ENCODE measurements at regions not wholly inside any gene's neighbourhood (a gene's known extent, or its start where the extent isn't known, plus 50 kb on each side); places are given as distances from the start of the nearest gene placed in this dataset.

- Histone ChIP-seq H3K36me3 (no peaks in the 10 kb centered on the region), H3K4me3 (no peak overlapping the region), H3K27ac (no peak overlapping the region), H3K27me3 (no peaks in the 10 kb centered on the region), H3K9me3 (no peaks in the 10 kb centered on the region), H3K4me1 (peaks cover 0 to 4% (median 0%) of the 10 kb centered on the region in 3 donors)
- WGBS, 2 donors (ENCODE audit: low coverage in 1 of 2): 65 to 89% methylated on average over 2 to 4 of the region's 4 CpGs
- ATAC-seq: no peak
- no peak for TF ChIP-seq EP300 (IDR thresholded peaks at IDR 0.05)
- no peak for TF ChIP-seq CTCF (IDR thresholded peaks at IDR 0.05)
- no peak for TF ChIP-seq POLR2AphosphoS5 (IDR thresholded peaks at IDR 0.05)
- no peak for TF ChIP-seq POLR2A (IDR thresholded peaks at IDR 0.05)
These were observed 338.3 kb upstream of the AUTS2 start for GRCh38 chr7:69260023-69260422.

GRCh38 chr7:69263550-69263949 is 334.7 kb upstream of the AUTS2 start:
- H3K36me3 ChIP-seq: no peaks in the 10 kb centered on the region
- H3K4me3 ChIP-seq: no peak overlapping the region
- no peaks in the 10 kb centered on the region for H3K9me3 ChIP-seq
- H3K4me1 ChIP-seq: peaks cover 0 to 4% (median 0%) of the 10 kb centered on the region in 3 donors
- no peak overlapping the region for H3K27ac ChIP-seq
- TF ChIP-seq POLR2AphosphoS5 (IDR thresholded peaks at IDR 0.05) (no peak), POLR2A (IDR thresholded peaks at IDR 0.05) (no peak), EP300 (IDR thresholded peaks at IDR 0.05) (no peak), CTCF (IDR thresholded peaks at IDR 0.05) (no peak)
- no peaks in the 10 kb centered on the region for H3K27me3 ChIP-seq
- no peak for ATAC-seq

GRCh38 chr7:69269806-69270205 is 328.5 kb upstream of the AUTS2 start:
- Histone ChIP-seq H3K36me3 (no peaks in the 10 kb centered on the region), H3K27ac (no peak overlapping the region), H3K9me3 (no peaks in the 10 kb centered on the region), H3K27me3 (no peaks in the 10 kb centered on the region), H3K4me1 (no peaks in the 10 kb centered on the region), H3K4me3 (no peak overlapping the region)
- no peak for TF ChIP-seq POLR2AphosphoS5 (IDR thresholded peaks at IDR 0.05)
- TF ChIP-seq POLR2A (IDR thresholded peaks at IDR 0.05): no peak
- TF ChIP-seq CTCF (IDR thresholded peaks at IDR 0.05): no peak
- TF ChIP-seq EP300 (IDR thresholded peaks at IDR 0.05): no peak
- 17 to 48% methylated on average over 4 of the region's 4 CpGs for WGBS, 2 donors (ENCODE audit: low coverage in 1 of 2)
- ATAC-seq: no peak

GRCh38 chr7:69272101-69272500 is 326.2 kb upstream of the AUTS2 start:
- no peaks in the 10 kb centered on the region for H3K36me3 ChIP-seq
- H3K4me1 ChIP-seq: no peaks in the 10 kb centered on the region
- H3K4me3 ChIP-seq: no peak overlapping the region
- no peak for ATAC-seq
- no peaks in the 10 kb centered on the region for H3K9me3 ChIP-seq
- WGBS, 2 donors (ENCODE audit: low coverage in 1 of 2): 50% methylated on average over 1 of the region's 1 CpG; no CpG with 5 or more reads in 1 of the 2 donors
- H3K27ac ChIP-seq: no peak overlapping the region
- H3K27me3 ChIP-seq: no peaks in the 10 kb centered on the region
- TF ChIP-seq EP300 (IDR thresholded peaks at IDR 0.05) (no peak), CTCF (IDR thresholded peaks at IDR 0.05) (no peak), POLR2AphosphoS5 (IDR thresholded peaks at IDR 0.05) (no peak)

GRCh38 chr7:69276011-69276729 is 322.1 kb upstream of the AUTS2 start:
- peak; percentile 19 for ATAC-seq
- H3K27ac ChIP-seq: no peak overlapping the region

More at GRCh38 chr7:69276011-69276729, 322.1 kb upstream of the AUTS2 start:
- 20 to 53% methylated on average over 1 to 3 of the region's 3 CpGs for WGBS, 2 donors (ENCODE audit: low coverage in 1 of 2)
- no peaks in the 10 kb centered on the region for H3K27me3 ChIP-seq
- TF ChIP-seq CTCF (IDR thresholded peaks at IDR 0.05): no peak
- TF ChIP-seq EP300 (IDR thresholded peaks at IDR 0.05): no peak
- TF ChIP-seq POLR2A (IDR thresholded peaks at IDR 0.05): no peak
- no peak for TF ChIP-seq POLR2AphosphoS5 (IDR thresholded peaks at IDR 0.05)
- H3K9me3 ChIP-seq: no peaks in the 10 kb centered on the region
- no peak overlapping the region for H3K4me3 ChIP-seq
- no peaks in the 10 kb centered on the region for H3K4me1 ChIP-seq
- no peaks in the 10 kb centered on the region for H3K36me3 ChIP-seq

Measured in gastroesophageal sphincter (tissue), 4 donors.